ENCODE measurements at regions not wholly inside any gene's neighbourhood (a gene's known extent, or its start where the extent isn't known, plus 50 kb on each side); places are given as distances from the start of the nearest gene placed in this dataset.

GRCh38 chr4:106424426-106424825 lies 55.8 kb upstream of the GIMD1 start:
- DNase-seq, result no peak

- no peak for DNase-seq
These were observed 55.2 kb upstream of the GIMD1 start for GRCh38 chr4:106423791-106424190.

GRCh38 chr4:106422766-106423165 lies 54.2 kb upstream of the GIMD1 start:
- no peak for DNase-seq

- no peak for DNase-seq
These were observed 53.1 kb upstream of the GIMD1 start for GRCh38 chr4:106421441-106422296.

- no peak for DNase-seq
These were observed 49.9 kb upstream of the GIMD1 start for GRCh38 chr4:106418444-106418843.
